Large intestine (tissue), 3 donors: ENCODE measurements at regions not wholly inside any gene's neighbourhood (a gene's known extent, or its start where the extent isn't known, plus 50 kb on each side); places are given as distances from the start of the nearest gene placed in this dataset.

ENCODE experiments used
- DNase-seq, 2 donors: peaks; one replicate each; pipeline versions ENCODE4 v3.0.0 to v3.0.0-alpha.2; 2013
- H3K27ac ChIP-seq: one replicate; pipeline ENCODE4 v1.5.1; 2013; ENCODE audit warnings: low read length
- H3K27me3 ChIP-seq: 2 replicates; pipeline ENCODE4 v1.6.1; 2013; ENCODE audit warnings: low read length; ENCODE audit not compliant: control insufficient read depth, insufficient read depth
- H3K36me3 ChIP-seq: 2 replicates; pipeline ENCODE4 v1.6.1; 2013; ENCODE audit warnings: low read length; ENCODE audit not compliant: control insufficient read depth, insufficient read depth
- H3K4me1 ChIP-seq: one replicate; pipeline ENCODE4 v1.6.1; 2013; ENCODE audit warnings: low read length; ENCODE audit not compliant: control insufficient read depth, insufficient read depth
- H3K4me3 ChIP-seq: one replicate; pipeline ENCODE4 v1.5.1; 2013; ENCODE audit warnings: low read length
- H3K9me3 ChIP-seq: one replicate; pipeline ENCODE4 v1.6.1; 2013; ENCODE audit warnings: mild to moderate bottlenecking, low read depth, low read length, moderate library complexity; ENCODE audit not compliant: control insufficient read depth
- WGBS: methylation state at CpG from one replicate; pipeline ENCODE4 v1.1.5; 2013; ENCODE audit warnings: low lambda C conversion rate; ENCODE audit not compliant: insufficient coverage; 5-methylcytosine and 5-hydroxymethylcytosine counted together

DNA sequence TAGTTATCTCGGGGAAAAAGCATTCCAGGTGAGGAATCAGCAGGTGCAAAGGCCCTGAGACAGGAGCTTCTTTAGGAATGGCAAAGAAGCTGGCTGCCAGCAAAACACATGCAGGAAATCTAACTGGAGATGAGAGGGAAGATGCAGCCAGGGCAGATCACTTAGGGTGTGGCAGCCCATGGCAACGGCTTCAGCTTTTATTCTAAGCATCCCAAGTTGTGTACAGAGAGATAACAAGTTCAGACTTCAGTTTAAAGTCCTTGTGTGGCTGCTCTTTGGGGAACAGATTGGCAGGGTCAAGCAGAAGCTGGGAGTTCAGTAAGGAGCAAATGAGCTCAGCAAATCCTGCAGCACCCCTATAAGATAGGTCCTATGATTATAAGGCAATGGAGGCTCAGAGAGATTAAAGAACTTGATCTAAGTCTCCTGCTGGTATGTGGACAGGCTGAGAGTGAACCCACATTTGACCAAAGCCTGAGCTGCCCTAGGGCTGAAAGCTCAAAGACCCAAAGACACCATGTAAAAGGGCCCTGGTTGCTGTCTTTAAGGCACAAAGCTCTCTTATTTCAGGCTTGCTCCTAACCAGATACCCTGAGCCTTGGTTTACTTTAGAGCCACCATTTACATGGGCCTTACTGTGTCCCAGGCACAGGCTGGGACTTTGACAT lies 466.8 kb downstream of the SOX6 start:
- Histone ChIP-seq H3K9me3 (no peaks in the 10 kb centered on the region), H3K36me3 (no peaks in the 10 kb centered on the region), H3K4me3 (no peak overlapping the region), H3K27ac (no peak overlapping the region), H3K4me1 (peaks cover 15% of the 10 kb centered on the region), H3K27me3 (no peaks in the 10 kb centered on the region)
- 71% methylated on average over 1 of the region's 2 CpGs for WGBS
- DNase-seq: peak in 1 of 2 donors; percentile 53

DNA sequence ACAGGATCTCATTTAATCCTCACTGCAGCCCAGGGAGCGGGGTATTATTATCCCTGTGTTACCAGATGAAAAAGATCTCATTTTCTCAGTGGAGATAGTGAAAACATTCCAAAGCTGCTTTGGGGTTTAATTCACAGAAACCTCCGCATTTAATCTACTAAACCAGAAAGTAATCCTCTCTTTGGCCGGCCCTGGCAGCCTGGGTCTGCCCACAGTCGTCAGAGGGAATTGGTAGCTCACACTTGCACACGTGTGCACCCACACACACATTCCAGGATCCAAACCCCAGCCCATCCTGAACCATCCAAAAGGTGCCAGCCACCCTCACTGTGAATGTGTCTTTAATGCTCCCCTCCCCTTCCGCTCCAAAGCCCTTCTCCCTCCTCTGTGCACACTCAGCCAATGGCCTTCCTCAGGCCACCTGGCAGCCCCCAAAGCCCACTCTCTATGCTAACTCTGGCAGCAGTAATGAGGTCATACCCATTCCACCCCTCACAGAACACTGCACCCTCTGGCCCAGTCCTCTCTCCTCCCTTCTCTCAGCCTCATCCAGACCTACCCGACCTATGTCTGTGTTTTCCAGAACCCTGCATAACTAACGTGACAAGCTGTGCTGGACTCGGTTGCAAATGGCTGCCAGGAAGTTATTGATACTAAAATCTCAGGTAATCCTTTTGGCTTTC lies 466.2 kb downstream of the SOX6 start:
- Histone ChIP-seq H3K27me3 (no peaks in the 10 kb centered on the region), H3K4me1 (peaks cover 9% of the 10 kb centered on the region), H3K9me3 (no peaks in the 10 kb centered on the region), H3K36me3 (no peaks in the 10 kb centered on the region), H3K27ac (no peak overlapping the region), H3K4me3 (no peak overlapping the region)
- WGBS: 70% methylated on average over 4 of the region's 9 CpGs
- DNase-seq: no peak

DNA sequence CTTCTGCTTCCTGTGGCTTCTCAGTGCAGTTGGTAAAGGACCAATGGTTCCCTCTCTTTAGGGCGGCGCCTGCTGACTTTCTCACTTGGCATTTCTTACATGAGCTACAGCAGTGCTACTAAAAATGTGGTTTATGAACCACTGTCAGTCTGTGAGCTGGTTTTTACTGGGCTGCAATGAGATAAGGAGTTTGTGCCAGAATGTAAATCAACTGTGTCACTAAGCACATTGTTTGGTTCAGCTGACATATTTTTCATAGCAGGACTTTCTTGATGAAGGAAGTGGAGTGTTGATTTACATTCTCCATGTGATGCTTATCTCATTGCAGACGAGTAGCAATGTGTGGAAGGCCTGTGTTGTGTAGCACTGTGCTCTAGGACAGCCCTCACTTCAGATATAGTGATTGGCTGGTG lies 463.3 kb downstream of the SOX6 start:
- no CpG with 5 or more reads among the region's 3 CpGs for WGBS
- no peaks in the 10 kb centered on the region for H3K9me3 ChIP-seq
- H3K4me1 ChIP-seq: peaks cover 4% of the 10 kb centered on the region
- H3K36me3 ChIP-seq: no peaks in the 10 kb centered on the region
- no peak overlapping the region for H3K27ac ChIP-seq
- no peaks in the 10 kb centered on the region for H3K27me3 ChIP-seq
- no peak overlapping the region for H3K4me3 ChIP-seq
- peak in 1 of 2 donors; percentile 10 for DNase-seq

DNA sequence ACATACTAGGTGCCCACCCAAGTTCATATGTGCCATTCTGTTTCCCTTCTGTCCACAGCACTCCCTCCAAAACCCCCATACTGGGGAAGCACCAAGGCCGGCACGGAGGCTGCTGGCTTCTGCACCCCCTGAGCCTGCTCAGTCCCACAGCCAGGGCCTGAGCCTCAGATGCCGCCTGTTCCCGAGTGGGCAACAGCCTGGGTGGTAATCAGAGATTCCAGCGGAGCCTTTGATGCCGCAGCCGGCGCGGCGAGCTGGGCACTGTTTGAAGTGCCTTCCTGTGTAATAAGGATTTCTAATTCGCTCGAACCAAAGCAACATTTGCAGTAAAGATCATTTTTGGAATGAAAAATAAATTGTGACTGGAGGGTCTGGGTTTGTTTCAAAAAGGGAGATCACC lies 460.3 kb downstream of the SOX6 start:
- Histone ChIP-seq H3K36me3 (no peaks in the 10 kb centered on the region), H3K9me3 (no peaks in the 10 kb centered on the region), H3K4me3 (no peak overlapping the region), H3K27ac (no peak overlapping the region), H3K4me1 (peaks cover 6% of the 10 kb centered on the region), H3K27me3 (no peaks in the 10 kb centered on the region)
- no CpG with 5 or more reads among the region's 12 CpGs for WGBS
- no peak for DNase-seq

DNA sequence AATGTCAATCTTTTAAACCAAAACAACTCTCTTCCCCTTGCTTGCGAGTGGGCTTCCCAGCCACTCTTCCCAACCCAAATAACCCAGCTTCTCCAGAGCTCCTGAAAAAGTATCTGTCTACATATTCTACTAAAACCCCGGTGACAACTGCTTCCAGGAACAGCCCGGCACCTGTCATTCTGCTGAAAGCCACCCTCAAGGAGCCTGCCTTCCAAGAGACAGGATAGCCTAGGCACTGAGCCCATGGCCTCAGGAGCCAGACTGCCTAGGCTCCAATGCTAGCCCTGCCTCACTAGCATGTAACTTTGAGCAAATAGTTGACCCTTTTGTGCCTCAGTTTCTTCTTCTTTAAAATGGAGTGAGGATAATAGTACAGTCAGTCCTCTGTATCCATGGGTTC lies 459.8 kb downstream of the SOX6 start:
- H3K4me3 ChIP-seq: no peak overlapping the region
- H3K9me3 ChIP-seq: no peaks in the 10 kb centered on the region
- no peak for DNase-seq
- no peaks in the 10 kb centered on the region for H3K36me3 ChIP-seq
- no CpG with 5 or more reads among the region's 3 CpGs for WGBS
- H3K27ac ChIP-seq: no peak overlapping the region
- H3K4me1 ChIP-seq: peaks cover 9% of the 10 kb centered on the region
- H3K27me3 ChIP-seq: no peaks in the 10 kb centered on the region

GRCh38 chr11:15897211-15897960 lies 459.0 kb downstream of the SOX6 start:
- Histone ChIP-seq H3K27me3 (no peaks in the 10 kb centered on the region), H3K9me3 (no peaks in the 10 kb centered on the region), H3K36me3 (no peaks in the 10 kb centered on the region), H3K4me1 (peaks cover 11% of the 10 kb centered on the region), H3K4me3 (no peak overlapping the region), H3K27ac (no peak overlapping the region)
- peak in 1 of 2 donors; percentile 13 for DNase-seq
- no CpG with 5 or more reads among the region's 6 CpGs for WGBS

DNA sequence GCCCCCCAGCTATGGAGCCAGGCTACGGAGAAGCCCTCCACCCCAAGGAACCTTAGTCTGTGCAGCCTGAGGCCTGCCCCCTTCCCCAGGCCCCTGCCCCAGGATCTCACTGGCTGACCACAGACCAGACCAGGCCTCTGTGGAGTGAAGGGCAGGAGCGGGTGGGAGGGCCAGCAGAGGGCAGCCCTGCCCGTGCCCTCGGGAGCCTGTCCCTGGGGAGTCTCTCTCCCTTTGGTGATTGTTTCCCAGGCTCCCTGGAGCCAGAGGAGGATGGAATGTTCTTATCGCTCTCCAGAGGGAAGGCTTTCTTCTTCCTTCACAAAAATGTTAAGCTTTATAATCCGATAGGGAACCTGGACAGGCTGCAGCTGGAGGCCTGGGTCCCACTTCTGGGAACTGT lies 455.3 kb downstream of the SOX6 start:
- Histone ChIP-seq H3K36me3 (no peaks in the 10 kb centered on the region), H3K9me3 (no peaks in the 10 kb centered on the region), H3K27me3 (no peaks in the 10 kb centered on the region), H3K4me3 (no peak overlapping the region), H3K27ac (no peak overlapping the region), H3K4me1 (peaks cover 11% of the 10 kb centered on the region)
- no CpG with 5 or more reads among the region's 6 CpGs for WGBS
- DNase-seq: no peak

DNA sequence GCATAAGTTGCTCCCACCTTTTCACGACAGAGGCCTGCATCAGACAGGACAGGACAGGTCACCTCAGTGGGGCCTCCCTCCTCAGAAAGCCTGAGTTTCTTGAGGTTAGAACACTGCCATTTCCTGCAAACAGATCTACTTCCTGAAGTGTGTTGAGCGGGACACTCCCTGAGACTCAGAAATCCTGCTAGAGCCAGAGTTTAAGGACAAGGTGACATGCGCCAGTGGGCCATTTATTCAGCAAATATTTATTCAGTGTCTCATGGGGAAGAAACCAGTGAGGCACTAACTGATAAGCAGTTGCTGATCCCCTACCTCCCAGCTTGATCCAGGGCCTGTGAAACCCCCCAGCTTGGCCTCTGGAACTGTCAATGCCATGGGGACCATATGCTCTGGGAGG lies 454.6 kb downstream of the SOX6 start:
- H3K4me3 ChIP-seq: no peak overlapping the region
- no peak overlapping the region for H3K27ac ChIP-seq
- peak; percentile 23 to 68 for DNase-seq
- peaks cover 11% of the 10 kb centered on the region for H3K4me1 ChIP-seq
- no CpG with 5 or more reads among the region's 3 CpGs for WGBS
- H3K27me3 ChIP-seq: no peaks in the 10 kb centered on the region
- no peaks in the 10 kb centered on the region for H3K36me3 ChIP-seq
- no peaks in the 10 kb centered on the region for H3K9me3 ChIP-seq

DNA sequence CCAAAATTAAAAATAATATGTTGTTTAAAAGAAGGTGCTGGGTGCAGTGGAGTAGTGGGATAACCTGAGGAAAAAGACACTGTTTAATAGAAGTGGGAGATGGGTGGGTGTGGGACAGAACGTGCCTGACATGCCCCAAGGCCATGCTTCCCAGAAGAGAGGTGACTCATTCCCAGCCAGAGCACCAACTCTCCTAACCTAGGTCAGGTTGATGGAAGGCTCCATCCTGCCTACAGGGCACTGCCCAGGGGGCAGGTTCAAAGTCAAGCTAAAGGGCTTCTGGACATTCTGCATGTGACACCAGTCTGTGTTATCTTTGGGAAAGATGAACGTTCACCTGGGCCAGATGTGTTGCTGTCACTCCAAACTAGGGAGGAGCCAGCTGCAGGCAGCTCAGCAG lies 453.1 kb downstream of the SOX6 start:
- no peaks in the 10 kb centered on the region for H3K36me3 ChIP-seq
- H3K4me1 ChIP-seq: peaks cover 10% of the 10 kb centered on the region
- no peak overlapping the region for H3K27ac ChIP-seq
- WGBS: no CpG with 5 or more reads among the region's 2 CpGs
- H3K9me3 ChIP-seq: peaks cover 3% of the 10 kb centered on the region
- no peaks in the 10 kb centered on the region for H3K27me3 ChIP-seq
- H3K4me3 ChIP-seq: no peak overlapping the region
- peak in 1 of 2 donors; percentile 47 for DNase-seq

- Histone ChIP-seq H3K4me1 (peaks cover 5% of the 10 kb centered on the region), H3K9me3 (peaks cover 3% of the 10 kb centered on the region), H3K27me3 (no peaks in the 10 kb centered on the region), H3K36me3 (no peaks in the 10 kb centered on the region), H3K27ac (no peak overlapping the region), H3K4me3 (no peak overlapping the region)
- DNase-seq: no peak
- no CpG with 5 or more reads among the region's 21 CpGs for WGBS
These were observed 450.8 kb downstream of the SOX6 start for GRCh38 chr11:15905366-15906104.
